ENCODE measurements at regions not wholly inside any gene's neighbourhood (a gene's known extent, or its start where the extent isn't known, plus 50 kb on each side); places are given as distances from the start of the nearest gene placed in this dataset.

- TF ChIP-seq YY1 (IDR thresholded peaks at IDR 0.05) (no peak), JUND (IDR thresholded peaks at IDR 0.05) (no peak)
Observed at GRCh38 chr6:147116056-147116455, 88.2 kb upstream of the STXBP5 start (continued).

DNA sequence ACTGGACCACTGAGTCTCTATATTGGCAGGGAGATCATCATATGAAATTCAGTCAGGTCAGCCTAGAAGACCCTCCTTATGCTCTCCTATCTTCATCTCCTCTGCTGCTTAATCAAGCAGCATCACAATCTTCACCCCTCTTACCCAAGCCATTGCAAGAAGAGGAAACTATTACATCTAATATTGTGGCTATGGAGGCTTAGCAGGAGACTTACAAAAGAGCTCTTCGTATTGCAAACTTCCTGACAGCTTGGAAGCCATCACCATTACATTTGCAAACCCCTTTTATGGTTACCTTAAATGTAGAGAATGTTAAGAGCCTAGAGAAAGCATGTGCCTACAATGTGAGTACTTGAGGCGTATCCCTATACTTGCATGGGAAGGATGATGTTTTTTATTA, 87.2 kb upstream of the STXBP5 start:
- TF ChIP-seq FOXA2 (IDR thresholded peaks at IDR 0.05): no peak
- no peak for TF ChIP-seq RXRA (IDR thresholded peaks at IDR 0.05)
- no peak for TF ChIP-seq JUND (IDR thresholded peaks at IDR 0.05)
- TF ChIP-seq FOXA1 (IDR thresholded peaks at IDR 0.05): no peak
- no peak for TF ChIP-seq NR2F2 (IDR thresholded peaks at IDR 0.05)
- TF ChIP-seq, protein P1, sequence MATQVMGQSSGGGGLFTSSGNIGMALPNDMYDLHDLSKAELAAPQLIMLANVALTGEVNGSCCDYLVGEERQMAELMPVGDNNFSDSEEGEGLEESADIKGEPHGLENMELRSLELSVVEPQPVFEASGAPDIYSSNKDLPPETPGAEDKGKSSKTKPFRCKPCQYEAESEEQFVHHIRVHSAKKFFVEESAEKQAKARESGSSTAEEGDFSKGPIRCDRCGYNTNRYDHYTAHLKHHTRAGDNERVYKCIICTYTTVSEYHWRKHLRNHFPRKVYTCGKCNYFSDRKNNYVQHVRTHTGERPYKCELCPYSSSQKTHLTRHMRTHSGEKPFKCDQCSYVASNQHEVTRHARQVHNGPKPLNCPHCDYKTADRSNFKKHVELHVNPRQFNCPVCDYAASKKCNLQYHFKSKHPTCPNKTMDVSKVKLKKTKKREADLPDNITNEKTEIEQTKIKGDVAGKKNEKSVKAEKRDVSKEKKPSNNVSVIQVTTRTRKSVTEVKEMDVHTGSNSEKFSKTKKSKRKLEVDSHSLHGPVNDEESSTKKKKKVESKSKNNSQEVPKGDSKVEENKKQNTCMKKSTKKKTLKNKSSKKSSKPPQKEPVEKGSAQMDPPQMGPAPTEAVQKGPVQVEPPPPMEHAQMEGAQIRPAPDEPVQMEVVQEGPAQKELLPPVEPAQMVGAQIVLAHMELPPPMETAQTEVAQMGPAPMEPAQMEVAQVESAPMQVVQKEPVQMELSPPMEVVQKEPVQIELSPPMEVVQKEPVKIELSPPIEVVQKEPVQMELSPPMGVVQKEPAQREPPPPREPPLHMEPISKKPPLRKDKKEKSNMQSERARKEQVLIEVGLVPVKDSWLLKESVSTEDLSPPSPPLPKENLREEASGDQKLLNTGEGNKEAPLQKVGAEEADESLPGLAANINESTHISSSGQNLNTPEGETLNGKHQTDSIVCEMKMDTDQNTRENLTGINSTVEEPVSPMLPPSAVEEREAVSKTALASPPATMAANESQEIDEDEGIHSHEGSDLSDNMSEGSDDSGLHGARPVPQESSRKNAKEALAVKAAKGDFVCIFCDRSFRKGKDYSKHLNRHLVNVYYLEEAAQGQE (IDR thresholded peaks at IDR 0.05): no peak
- TF ChIP-seq, protein P2, sequence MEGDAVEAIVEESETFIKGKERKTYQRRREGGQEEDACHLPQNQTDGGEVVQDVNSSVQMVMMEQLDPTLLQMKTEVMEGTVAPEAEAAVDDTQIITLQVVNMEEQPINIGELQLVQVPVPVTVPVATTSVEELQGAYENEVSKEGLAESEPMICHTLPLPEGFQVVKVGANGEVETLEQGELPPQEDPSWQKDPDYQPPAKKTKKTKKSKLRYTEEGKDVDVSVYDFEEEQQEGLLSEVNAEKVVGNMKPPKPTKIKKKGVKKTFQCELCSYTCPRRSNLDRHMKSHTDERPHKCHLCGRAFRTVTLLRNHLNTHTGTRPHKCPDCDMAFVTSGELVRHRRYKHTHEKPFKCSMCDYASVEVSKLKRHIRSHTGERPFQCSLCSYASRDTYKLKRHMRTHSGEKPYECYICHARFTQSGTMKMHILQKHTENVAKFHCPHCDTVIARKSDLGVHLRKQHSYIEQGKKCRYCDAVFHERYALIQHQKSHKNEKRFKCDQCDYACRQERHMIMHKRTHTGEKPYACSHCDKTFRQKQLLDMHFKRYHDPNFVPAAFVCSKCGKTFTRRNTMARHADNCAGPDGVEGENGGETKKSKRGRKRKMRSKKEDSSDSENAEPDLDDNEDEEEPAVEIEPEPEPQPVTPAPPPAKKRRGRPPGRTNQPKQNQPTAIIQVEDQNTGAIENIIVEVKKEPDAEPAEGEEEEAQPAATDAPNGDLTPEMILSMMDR (IDR thresholded peaks at IDR 0.05; ENCODE audit: low read depth, low read length, missing input control): no peak
- no peak for TF ChIP-seq SP1 (IDR thresholded peaks at IDR 0.05)
- TF ChIP-seq TAF1 (conservative IDR thresholded peaks at IDR 0.05): no peak
- TF ChIP-seq MAX (IDR thresholded peaks at IDR 0.05): no peak
- TF ChIP-seq HNF4A (conservative IDR thresholded peaks at IDR 0.05): no peak
- no peak for DNase-seq (ENCODE audit: low spot score)
- Histone ChIP-seq H3K36me3 (ENCODE audit: control insufficient read depth in 4 of 4, insufficient read depth in 3 of 4, low read depth in 1 of 4, low read length in 3 of 4) (no peaks in the 10 kb centered on the region), H3K27me3 (ENCODE audit: control insufficient read depth in 4 of 4, insufficient read depth in 4 of 4, low read length in 3 of 4) (no peaks in the 10 kb centered on the region), H3K27ac (ENCODE audit: low read depth in 1 of 2, low read length in 2 of 2) (no peak overlapping the region), H3K9ac (ENCODE audit: low read depth in 1 of 2, low read length in 2 of 2) (no peak overlapping the region), H3K9me3 (ENCODE audit: control insufficient read depth in 4 of 4, low read length in 3 of 4) (no peaks in the 10 kb centered on the region), H3K4me3 (ENCODE audit: low read depth in 1 of 3, low read length in 3 of 3) (no peak overlapping the region), H3K4me1 (ENCODE audit: control insufficient read depth in 4 of 4, insufficient read depth in 4 of 4, low read length in 3 of 4) (no peaks in the 10 kb centered on the region)
- 81% methylated on average over 2 of the region's 2 CpGs for WGBS

- Histone ChIP-seq H3K36me3 (ENCODE audit: control insufficient read depth in 4 of 4, insufficient read depth in 3 of 4, low read depth in 1 of 4, low read length in 3 of 4) (no peaks in the 10 kb centered on the region), H3K4me1 (ENCODE audit: control insufficient read depth in 4 of 4, insufficient read depth in 4 of 4, low read length in 3 of 4) (no peaks in the 10 kb centered on the region), H3K9ac (ENCODE audit: low read depth in 1 of 2, low read length in 2 of 2) (no peak overlapping the region), H3K4me3 (ENCODE audit: low read depth in 1 of 3, low read length in 3 of 3) (no peak overlapping the region), H3K27me3 (ENCODE audit: control insufficient read depth in 4 of 4, insufficient read depth in 4 of 4, low read length in 3 of 4) (peaks cover 0 to 3% (median 0%) of the 10 kb centered on the region in 4 donors), H3K9me3 (ENCODE audit: control insufficient read depth in 4 of 4, low read length in 3 of 4) (no peaks in the 10 kb centered on the region), H3K27ac (ENCODE audit: low read depth in 1 of 2, low read length in 2 of 2) (no peak overlapping the region)
- 72% methylated on average over 4 of the region's 4 CpGs for whole genome bisulfite sequencing
- no peak for DNase-seq (ENCODE audit: low spot score)
- TF ChIP-seq GABPA (IDR thresholded peaks at IDR 0.05 in 1 of 2, conservative IDR thresholded peaks at IDR 0.05 in 1 of 2): no peak
- TF ChIP-seq TAF1 (conservative IDR thresholded peaks at IDR 0.05): no peak
- TF ChIP-seq RAD21 (IDR thresholded peaks at IDR 0.05): no peak
- no peak for TF ChIP-seq EGR1 (IDR thresholded peaks at IDR 0.05; ENCODE audit: low read depth in 2 of 2)
- TF ChIP-seq HNF4G (IDR thresholded peaks at IDR 0.05): no peak
- no peak for TF ChIP-seq MAX (IDR thresholded peaks at IDR 0.05)
- no peak for TF ChIP-seq HNF4A (conservative IDR thresholded peaks at IDR 0.05)
- TF ChIP-seq JUND (IDR thresholded peaks at IDR 0.05): no peak
- no peak for TF ChIP-seq ZBTB33 (IDR thresholded peaks at IDR 0.05)
- TF ChIP-seq, protein P2 (IDR thresholded peaks at IDR 0.05; ENCODE audit: low read depth, low read length, missing input control): no peak
- TF ChIP-seq FOXA1 (IDR thresholded peaks at IDR 0.05): no peak
- no peak for TF ChIP-seq RXRA (IDR thresholded peaks at IDR 0.05)
- no peak for TF ChIP-seq ATF3 (IDR thresholded peaks at IDR 0.05)
- TF ChIP-seq SP1 (IDR thresholded peaks at IDR 0.05): no peak
Observed at GRCh38 chr6:147117580-147117979, 86.6 kb upstream of the STXBP5 start.
